IPS-NIHi7 (cell line): ENCODE measurements at regions not wholly inside any gene's neighbourhood (a gene's known extent, or its start where the extent isn't known, plus 50 kb on each side); places are given as distances from the start of the nearest gene placed in this dataset.
"Not testable (repeated sequence)": the region's sequence is repeated elsewhere in the genome, so short reads cannot be mapped to it uniquely, and the experiment has no call there.

Experiments used
- DNase-seq: peaks from one replicate; pipeline ENCODE4 v3.0.0; 2012; ENCODE audit warnings: mixed read lengths; ENCODE audit errors: extremely low spot score

DNA sequence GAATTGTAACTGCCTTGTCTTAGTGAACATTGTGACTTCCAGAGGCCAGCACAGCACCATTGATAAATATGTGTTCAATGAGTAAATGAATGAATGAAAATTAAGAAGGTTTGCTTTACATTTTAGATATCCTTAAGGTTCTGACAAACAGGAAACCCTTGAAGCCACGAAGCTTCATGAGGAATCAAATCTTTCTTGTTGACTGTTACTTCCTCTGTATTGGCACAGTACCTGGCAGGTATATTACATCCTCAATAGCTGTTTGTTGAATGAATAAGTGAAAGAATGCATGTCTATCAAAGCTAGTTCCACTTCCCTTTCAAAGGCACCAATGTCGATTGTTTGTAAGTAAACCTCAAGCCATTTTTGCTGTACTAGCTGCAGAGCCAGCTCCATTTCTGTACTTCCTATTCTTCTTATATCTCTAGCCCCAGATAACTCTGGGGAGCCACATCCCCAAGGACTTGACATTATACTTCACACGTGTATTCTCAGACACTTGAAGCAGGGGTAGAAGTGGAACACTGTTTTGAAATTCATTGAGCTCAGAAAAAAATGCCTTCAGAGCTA is 140.3 kb upstream of the RAG2 start:
- DNase-seq = no peak

DNA sequence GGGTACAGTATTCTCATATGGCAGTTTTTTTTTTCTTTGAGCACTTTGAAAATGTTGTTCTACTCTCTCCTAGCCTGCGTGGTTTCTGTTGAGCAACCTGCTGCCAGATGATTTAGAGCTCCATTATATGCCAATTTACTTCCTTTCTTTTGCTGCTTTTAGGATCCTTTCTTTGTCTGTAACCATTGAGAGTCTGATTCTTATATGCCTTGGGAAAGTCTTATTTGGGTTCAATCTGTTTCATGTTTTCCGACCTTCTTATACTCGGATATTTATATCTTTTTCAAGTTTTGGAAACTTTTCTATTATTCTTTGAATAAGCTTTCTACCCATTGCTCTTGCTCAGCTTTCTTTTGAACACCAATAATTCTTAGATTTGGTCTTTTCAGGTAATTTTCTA is 138.1 kb upstream of the RAG2 start:
- DNase-seq = no peak

DNA sequence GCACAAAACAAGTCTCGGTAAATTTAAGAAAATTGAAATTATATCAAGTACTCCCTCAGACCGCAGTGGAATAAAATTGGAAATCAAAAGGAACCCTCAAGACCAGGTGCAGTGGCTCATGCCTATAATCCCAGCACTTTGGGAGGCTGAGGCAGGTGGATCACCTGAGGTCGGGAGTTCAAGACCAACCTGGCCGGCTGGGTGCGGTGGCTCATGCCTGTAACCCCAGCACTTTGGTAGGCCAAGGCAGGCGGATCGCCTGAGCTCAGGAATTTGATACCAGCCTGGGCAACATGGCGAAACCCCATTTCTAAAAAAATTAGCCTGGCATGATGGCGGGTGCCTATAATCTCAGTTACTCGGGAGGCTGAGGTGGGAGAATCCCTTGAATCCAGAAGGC is 135.7 kb upstream of the RAG2 start:
- not testable (repeated sequence) for DNase-seq

DNA sequence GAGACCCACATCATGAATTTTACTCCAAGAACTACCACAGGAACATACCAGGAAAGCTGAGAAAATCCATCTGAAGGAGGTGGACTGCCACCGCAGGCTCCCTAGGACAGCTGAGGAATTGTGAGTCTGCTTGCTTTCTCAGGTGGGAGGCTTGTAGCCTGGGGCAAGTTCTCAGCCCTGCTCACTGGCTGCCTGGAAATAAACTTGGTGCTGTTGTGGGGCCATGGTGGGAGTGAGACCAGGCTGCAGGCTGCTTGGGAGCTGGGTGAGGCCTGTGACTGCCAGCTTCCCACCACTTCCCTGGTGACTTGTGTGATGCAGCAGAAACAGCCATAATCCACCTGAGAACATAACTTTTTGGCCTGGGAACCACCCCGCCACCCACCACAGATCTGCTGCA is 132.7 kb upstream of the RAG2 start:
- no peak for DNase-seq

DNA sequence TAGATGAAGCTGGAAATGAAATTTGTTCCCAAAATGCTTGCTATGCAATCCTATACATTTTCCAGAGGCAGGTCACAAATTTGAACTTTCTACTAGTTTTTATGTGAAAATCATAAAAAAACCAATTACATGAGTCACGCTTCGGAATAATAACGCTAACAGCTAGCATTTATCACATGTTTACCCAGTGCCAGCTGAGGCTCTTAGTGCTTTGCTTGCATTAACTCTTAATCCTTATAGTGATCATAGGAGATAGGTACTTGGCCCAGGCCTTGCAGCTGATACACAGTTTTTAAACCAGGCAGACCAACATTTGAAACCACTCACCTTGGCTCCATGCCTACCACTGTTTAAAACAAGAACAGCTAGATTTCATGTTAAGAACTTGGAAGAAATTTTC is 131.8 kb upstream of the RAG2 start:
- no peak for DNase-seq

DNA sequence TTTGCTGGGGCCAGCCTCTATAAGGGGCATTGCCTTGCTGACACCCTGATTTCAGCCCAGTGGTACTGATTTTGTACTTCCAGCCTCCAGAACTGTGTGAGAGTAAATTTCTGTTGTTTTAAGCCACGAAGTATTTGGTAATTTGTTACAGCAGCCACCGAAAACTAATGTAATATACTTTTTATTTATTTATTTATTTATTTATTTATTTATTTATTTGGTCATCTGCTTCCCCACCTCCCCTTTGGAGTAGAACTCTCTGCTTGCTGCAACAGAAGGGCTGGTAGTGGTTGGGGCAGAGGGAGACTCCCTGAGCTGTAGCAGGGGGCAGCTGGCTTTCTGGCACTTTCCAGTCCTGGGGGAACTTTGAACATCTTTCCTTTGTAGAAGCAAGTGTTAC is 128.4 kb upstream of the RAG2 start:
- no peak for DNase-seq

DNA sequence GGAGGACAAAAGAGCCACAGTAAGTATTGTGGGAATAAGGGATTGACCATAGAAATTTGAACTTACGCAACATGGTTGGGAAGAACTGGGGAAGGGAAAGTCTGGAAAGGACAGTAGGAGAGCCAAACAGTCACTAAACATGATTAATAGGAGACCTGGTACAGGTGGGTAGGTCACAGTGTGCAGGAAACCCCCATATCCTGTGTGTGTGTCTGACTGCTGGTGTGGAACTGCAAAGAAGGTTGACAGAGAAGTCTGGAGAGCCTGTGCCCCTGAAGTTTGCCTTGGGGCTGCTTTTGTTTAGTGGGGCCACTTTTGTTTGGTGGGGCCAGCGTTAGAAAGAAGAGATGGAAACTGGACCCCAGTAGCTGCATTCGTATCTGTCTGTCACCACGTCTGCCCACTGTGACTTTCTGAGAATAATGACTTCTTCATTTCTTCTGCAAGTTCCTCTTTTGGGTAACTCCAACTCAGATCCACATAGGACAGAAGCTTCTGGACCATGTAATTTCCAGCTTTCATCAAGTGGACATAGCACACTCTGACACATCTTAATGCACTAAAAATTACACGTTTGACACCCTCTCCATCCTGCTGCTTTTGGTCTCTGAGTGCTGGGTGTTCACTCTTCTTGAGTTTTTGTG is 126.8 kb upstream of the RAG2 start:
- no peak for DNase-seq

DNA sequence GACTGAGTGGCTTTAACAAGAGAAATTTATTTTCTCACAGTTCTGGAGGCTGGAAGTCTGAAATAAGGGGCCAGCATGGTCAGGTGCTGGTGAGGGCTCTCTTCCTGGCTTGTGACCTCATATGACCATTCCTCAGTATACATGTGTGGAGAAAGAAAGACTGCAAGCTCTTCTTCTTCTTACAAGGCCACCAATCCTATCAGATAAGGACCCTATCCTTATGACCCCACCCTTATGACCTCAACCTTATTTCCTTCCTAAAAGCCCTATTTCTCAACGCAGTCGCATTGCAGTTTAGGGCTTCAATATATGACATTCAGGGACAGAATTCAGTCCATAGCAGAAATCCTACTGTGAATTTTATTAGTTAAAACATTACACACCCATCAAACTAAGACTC is 124.4 kb upstream of the RAG2 start:
- no peak for DNase-seq

DNA sequence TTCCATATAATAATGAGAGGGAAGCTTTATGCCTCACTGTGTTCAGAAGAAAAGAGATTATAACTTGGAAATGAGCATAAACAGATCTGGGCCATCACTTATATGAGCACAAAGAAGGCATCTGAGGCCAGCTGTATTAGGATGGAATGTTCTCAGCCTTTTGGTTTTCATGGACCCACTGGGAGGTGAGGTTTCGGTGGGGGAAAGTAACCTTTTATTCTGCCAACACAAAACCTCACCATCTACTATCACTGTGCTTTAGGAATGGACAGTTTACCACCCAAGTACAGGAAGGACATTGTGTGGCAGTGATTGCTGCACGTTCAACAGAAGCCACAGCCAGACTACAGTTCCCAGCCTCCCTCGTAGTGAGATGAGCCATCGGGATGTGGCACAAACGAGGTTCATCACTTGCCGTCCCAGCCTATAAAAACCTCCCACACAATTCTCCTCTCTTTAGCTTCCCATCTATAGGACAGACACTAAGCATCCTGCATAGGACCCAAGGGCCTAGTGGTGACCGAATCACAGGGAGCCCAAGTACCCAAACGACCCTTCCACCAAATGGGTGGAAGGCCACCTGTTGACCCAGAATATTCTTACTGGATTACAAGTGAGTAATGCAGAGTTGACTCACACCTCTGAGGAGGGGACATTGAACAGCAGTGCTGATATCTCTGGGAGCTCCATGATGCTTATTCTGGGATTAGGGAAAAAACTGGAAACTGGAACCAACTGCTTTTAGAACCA is 121.5 kb upstream of the RAG2 start:
- DNase-seq = no peak

DNA sequence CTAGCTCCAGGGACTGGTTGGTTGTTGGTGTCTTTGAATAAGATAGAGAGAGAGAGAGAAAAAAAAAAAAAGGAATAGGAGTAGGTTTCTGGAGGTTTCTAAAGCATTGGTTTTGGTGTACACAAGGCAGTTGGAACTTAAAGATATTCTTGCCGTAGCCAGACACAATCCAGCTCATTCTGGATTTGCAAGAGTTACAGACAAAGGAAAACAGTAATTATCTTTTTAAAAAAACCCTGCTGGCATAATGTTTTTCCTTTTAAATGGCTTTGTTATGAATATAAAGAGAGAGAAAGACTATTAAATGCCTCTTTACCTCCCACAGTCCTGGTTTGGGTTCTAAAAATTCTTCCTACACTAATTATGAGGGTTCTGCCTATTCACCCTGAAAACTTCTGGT is 120.4 kb upstream of the RAG2 start:
- DNase-seq = no peak

DNA sequence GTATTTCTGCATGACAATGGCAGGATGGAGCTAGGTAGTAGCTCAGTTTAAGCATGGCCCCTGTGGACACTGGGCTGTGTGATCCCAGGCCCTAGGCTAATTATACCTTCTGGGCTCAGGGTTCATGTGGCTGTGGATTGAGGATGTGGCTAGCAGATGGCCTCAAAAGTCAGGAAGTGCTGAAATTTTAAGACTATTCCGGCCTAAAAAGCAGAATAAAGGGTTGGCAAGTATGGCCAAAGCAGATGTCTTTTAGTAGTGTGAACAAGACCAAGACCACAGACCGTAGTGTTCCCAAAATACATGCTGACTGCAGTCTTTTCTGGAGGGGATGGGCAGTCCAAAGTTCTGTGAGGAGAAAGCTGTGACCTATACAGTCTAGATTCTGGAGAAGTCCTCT is 115.7 kb upstream of the RAG2 start:
- no peak for DNase-seq

DNA sequence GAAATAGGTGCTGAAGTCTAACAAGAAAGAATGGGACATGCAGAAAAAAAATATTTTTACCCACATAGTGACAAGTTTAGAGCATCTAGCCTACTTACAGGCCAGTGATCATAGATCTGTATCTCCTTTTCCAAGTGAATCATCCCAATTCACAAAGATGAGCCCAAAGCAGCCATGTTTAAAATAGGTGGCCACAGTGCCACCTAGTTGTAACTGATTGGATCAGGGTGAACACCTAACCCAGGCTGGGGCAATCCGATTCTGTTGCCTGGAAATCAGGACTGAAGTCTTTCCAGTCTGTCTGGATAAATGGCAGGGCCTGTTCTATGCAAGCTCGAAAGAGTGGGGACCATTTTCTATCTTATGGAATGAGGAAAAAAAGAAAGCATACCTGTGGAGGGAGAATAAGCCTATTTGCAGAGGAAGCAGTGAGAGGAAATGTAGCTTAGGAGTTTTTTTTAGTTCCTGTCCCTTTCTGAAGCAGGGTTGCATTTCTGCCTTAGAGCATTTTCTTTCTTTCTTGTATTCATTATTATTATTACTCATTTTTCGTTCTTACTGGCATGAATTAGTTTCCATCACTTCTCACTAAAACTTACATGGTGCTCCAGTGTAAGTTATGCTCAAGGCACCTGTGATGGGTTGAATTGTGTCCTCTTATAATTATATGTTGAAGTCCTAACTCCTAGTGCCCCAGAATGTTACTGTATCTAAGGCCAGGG is 113.2 kb upstream of the RAG2 start:
- no peak for DNase-seq
